Left lung (tissue), 4 donors: ENCODE measurements at regions not wholly inside any gene's neighbourhood (a gene's known extent, or its start where the extent isn't known, plus 50 kb on each side); places are given as distances from the start of the nearest gene placed in this dataset.

Source experiments
- ATAC-seq: fragments of 200-7000 bp; cut with Tn5 transposase; one replicate; pipeline ENCODE4 v1.9.1; 2020; ENCODE audit warnings: moderate library complexity
- DNase-seq, 4 donors: peaks; one replicate each; pipeline ENCODE4 v3.0.0-alpha.2; 2013 to 2020
- H3K27ac ChIP-seq, 2 donors: fragments of 200-600 bp; sonication (generic) in 1 of 2; one replicate each; pipeline versions ENCODE4 v1.5.0 to v1.8.0; 2020 to 2021
- H3K27me3 ChIP-seq, 2 donors: fragments of 200-600 bp; sonication (generic) in 1 of 2; one replicate each; pipeline versions ENCODE4 v1.5.0 to v1.8.0; 2020 to 2021
- H3K36me3 ChIP-seq, 2 donors: fragments of 200-600 bp; sonication (generic) in 1 of 2; one replicate each; pipeline versions ENCODE4 v1.5.0 to v1.8.0; 2020 to 2021
- H3K4me1 ChIP-seq, 2 donors: fragments of 200-600 bp; one replicate each; pipeline ENCODE4 v1.8.0; 2021
- H3K4me3 ChIP-seq, 2 donors: fragments of 200-600 bp; sonication (generic) in 1 of 2; one replicate each; pipeline versions ENCODE4 v1.5.0 to v1.8.0; 2020 to 2021; ENCODE audit warnings: mild to moderate bottlenecking in 1 of 2
- H3K9me3 ChIP-seq, 2 donors: fragments of 200-600 bp; sonication (generic) in 1 of 2; one replicate each; pipeline versions ENCODE4 v1.5.0 to v1.8.0; 2020 to 2021
- CTCF ChIP-seq, 2 donors: fragments of 200-600 bp; sonication (generic) in 1 of 2; IDR thresholded peaks; one replicate each; pipeline versions ENCODE4 v1.5.0 to v1.8.0; 2021; ENCODE audit warnings: antibody characterized with exemption in 2 of 2
- intact Hi-C, 2 donors: fragments of 100-400 bp; cut with DNase I; formaldehyde crosslinking; loops; one replicate each; pipeline versions ENCODE4 v1.11.2 to v1.14.2; 2022
- donor health status: DM: no; HTN: yes; CAD: no.
- donor health status: DM: no; HTN: no; CAD: no.

- ATAC-seq (no peak), DNase-seq (no peak)
- H3K4me1 ChIP-seq: no peaks in the 10 kb centered on the region
- no peaks in the 10 kb centered on the region for H3K36me3 ChIP-seq
- no peak overlapping the region for H3K27ac ChIP-seq
- no peaks in the 10 kb centered on the region for H3K9me3 ChIP-seq
- H3K27me3 ChIP-seq: peaks cover 0 to 18% of the 10 kb centered on the region in 2 donors
- intact Hi-C loops: no loop called here
- H3K4me3 ChIP-seq: no peak overlapping the region
- TF ChIP-seq CTCF (IDR thresholded peaks at IDR 0.05): no peak
Measured at GRCh38 chr6:788058-788457, 95.1 kb upstream of the EXOC2 start.

- peaks cover 0 to 10% of the 10 kb centered on the region in 2 donors for H3K27me3 ChIP-seq
- DNase-seq: no peak
- ATAC-seq: peak; percentile 35
- intact Hi-C loops: no loop called here
- H3K4me1 ChIP-seq: no peaks in the 10 kb centered on the region
- H3K4me3 ChIP-seq: no peak overlapping the region
- H3K27ac ChIP-seq: no peak overlapping the region
- H3K36me3 ChIP-seq: no peaks in the 10 kb centered on the region
- no peaks in the 10 kb centered on the region for H3K9me3 ChIP-seq
- TF ChIP-seq CTCF (IDR thresholded peaks at IDR 0.05): peak; percentile 36 to 46
Measured at GRCh38 chr6:786946-787763, 94.2 kb upstream of the EXOC2 start.

GRCh38 chr6:783966-784735 lies 91.2 kb upstream of the EXOC2 start:
- H3K36me3 ChIP-seq: no peaks in the 10 kb centered on the region
- DNase-seq: no peak

GRCh38 chr6:782141-782540 lies 89.2 kb upstream of the EXOC2 start:
- no peak for ATAC-seq
- Histone ChIP-seq H3K27me3 (no peaks in the 10 kb centered on the region), H3K27ac (no peak overlapping the region), H3K36me3 (no peaks in the 10 kb centered on the region), H3K4me1 (no peaks in the 10 kb centered on the region), H3K9me3 (no peaks in the 10 kb centered on the region), H3K4me3 (no peak overlapping the region)
- DNase-seq: no peak
- TF ChIP-seq CTCF (IDR thresholded peaks at IDR 0.05): no peak
- intact Hi-C loops: no loop called here

More at GRCh38 chr6:783966-784735, 91.2 kb upstream of the EXOC2 start:
- H3K4me1 ChIP-seq: no peaks in the 10 kb centered on the region
- no peak for ATAC-seq
- H3K27me3 ChIP-seq: no peaks in the 10 kb centered on the region
- TF ChIP-seq CTCF (IDR thresholded peaks at IDR 0.05): no peak
- no peak overlapping the region for H3K4me3 ChIP-seq
- intact Hi-C loops: no loop called here
- no peak overlapping the region for H3K27ac ChIP-seq
- no peaks in the 10 kb centered on the region for H3K9me3 ChIP-seq

GRCh38 chr6:781350-781961 lies 88.5 kb upstream of the EXOC2 start:
- Histone ChIP-seq H3K4me3 (no peak overlapping the region), H3K4me1 (no peaks in the 10 kb centered on the region), H3K27me3 (no peaks in the 10 kb centered on the region), H3K36me3 (no peaks in the 10 kb centered on the region), H3K27ac (no peak overlapping the region), H3K9me3 (no peaks in the 10 kb centered on the region)
- intact Hi-C loops: no loop called here
- no peak for TF ChIP-seq CTCF (IDR thresholded peaks at IDR 0.05)
- DNase-seq (no peak), ATAC-seq (no peak)
